Amygdala (tissue), 56 donors: ENCODE measurements at regions not wholly inside any gene's neighbourhood (a gene's known extent, or its start where the extent isn't known, plus 50 kb on each side); places are given as distances from the start of the nearest gene placed in this dataset.
A peak's percentile ranks its signal among the peaks of the same experiment; 100 is the strongest.

ENCODE experiments used
- DNase-seq, 56 donors: peaks; one replicate each; lab custom pipeline; 2025; lab: John Stamatoyannopoulos, UW

GRCh38 chr3:186413615-186414415, 51.8 kb upstream of the DGKG start:
- peak in 48 of 56 donors; percentile 6 to 80 (median 48) for DNase-seq

GRCh38 chr3:186411994-186412393, 50.0 kb upstream of the DGKG start:
- no peak for DNase-seq
